SHP77 (cell line): ENCODE measurements at regions not wholly inside any gene's neighbourhood (a gene's known extent, or its start where the extent isn't known, plus 50 kb on each side); places are given as distances from the start of the nearest gene placed in this dataset.

Source experiments
- DNase-seq, 2 experiments: peaks; one replicate each; lab custom pipeline; 2025; lab: John Stamatoyannopoulos, UW

- DNase-seq: no peak
Observed at GRCh38 chr12:98402091-98402490, 113.3 kb upstream of the TMPO start.

GRCh38 chr12:98402671-98403070 is 112.7 kb upstream of the TMPO start:
- DNase-seq: no peak

DNA sequence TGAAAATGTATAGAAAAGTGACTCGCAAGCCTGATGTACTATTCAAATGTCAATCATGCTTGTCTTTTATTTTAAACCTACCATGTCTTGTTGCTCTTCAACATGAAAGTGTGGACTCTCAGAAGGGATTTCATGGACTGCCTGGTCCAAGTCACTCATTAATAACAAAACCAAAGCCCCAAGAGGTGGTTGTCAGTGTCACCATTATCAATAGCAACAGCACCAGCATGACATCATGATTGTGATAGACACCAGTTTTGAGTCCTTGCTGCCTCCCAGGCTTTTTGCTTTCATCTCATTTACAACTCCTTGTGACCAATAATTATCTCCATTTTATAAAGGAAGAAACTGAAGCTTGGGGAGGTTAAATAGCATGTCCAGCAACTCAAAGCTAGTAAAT is 112.0 kb upstream of the TMPO start:
- no peak for DNase-seq

- no peak for DNase-seq
Observed at GRCh38 chr12:98403936-98404335, 111.5 kb upstream of the TMPO start.

- no peak for DNase-seq
Observed at GRCh38 chr12:98405805-98406366, 109.5 kb upstream of the TMPO start.

- no peak for DNase-seq
Observed at GRCh38 chr12:98406378-98406777, 109.0 kb upstream of the TMPO start.

DNA sequence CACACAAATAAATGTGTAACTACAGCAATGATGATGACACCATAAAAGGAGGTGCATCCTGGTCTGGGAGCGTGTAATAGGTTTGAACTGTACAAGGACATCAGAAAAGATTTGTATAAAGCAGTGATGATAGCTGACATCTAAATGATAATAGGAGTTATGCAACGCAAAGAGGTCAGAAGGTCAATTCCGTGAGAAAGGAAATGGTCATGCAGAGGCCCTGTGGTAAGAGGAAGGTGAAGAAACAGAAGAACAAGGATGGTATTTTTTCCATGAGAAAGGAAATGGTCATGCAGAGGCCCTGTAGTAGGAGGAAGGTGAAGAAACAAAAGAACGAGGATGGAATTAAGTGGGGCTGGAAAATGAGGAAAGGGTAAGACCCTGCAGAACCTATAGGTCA is 106.7 kb upstream of the TMPO start:
- no peak for DNase-seq

- DNase-seq: no peak
Observed at GRCh38 chr12:98409548-98409947, 105.8 kb upstream of the TMPO start.

GRCh38 chr12:98410356-98410755 is 105.0 kb upstream of the TMPO start:
- DNase-seq: no peak

DNA sequence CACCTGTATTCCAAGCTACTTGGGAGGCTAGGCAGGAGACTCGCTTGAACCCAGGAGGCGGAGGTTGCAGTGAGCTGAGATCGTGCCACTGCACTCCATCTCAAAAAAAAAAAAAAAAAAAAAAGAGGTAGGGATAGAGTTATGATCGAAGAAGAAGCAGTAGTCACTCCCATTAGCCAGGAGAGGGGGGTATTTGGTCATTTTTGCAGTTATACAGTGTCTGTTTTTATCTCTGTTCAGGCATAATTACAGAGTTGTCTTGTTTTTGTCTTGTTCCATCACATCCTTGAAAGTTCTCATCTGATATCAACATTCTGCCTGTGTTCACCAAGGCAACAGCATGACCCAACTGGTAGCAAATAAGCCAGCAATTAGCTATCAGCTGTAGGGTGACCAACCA is 98.5 kb upstream of the TMPO start:
- no peak for DNase-seq

DNA sequence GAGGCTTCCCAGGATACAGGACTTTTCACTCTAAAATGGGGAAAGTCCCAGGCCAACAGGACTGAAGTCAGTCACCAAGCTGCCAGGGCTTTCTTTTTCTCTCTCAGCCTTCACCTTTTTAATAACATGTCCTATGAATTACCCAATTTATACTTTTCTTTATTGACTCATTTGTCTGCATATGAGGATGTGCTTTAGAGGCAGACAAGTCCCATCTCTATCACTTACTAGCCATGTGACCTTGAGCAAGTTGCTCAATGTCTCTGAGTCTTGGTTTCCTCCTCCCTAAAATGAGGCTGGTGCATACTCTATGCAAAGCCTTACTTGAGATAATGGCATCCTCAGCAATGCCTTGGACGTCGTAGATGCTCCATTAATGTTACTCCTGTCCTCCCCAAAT is 98.1 kb upstream of the TMPO start:
- no peak for DNase-seq

DNA sequence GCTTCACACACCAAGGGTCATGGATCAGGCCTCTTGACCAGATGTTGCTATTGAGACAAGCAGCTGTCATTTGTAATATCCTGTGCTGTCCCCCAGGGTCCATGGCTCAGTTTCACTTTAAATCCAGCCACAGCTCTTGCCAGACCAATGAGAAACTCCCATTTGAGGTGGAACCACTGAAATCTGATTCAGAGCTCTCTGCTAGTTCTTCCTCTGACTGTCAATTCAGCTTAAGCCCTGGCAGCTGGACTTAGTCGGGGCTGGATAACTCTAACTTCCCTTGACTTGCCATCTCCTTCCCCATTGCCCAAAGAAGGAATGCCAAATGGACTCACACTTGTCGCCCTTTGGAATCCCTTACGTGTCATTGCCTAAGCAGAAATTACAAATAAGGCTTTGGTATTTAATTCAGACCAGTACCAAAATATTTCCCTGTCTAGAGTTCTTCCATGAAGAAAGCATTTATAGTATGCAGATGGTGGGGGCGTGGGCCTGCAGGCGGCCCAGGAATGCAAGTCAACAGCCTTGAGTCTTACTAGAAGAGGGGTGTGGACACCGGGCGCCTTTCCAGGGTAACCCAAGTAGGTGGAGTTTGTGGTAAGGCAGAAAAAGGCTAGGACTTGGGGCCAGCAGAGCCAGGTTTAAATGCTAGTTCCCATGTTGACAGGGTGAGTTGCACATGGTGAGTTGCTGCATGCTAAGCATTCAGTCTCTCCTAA is 96.9 kb upstream of the TMPO start:
- DNase-seq: no peak

DNA sequence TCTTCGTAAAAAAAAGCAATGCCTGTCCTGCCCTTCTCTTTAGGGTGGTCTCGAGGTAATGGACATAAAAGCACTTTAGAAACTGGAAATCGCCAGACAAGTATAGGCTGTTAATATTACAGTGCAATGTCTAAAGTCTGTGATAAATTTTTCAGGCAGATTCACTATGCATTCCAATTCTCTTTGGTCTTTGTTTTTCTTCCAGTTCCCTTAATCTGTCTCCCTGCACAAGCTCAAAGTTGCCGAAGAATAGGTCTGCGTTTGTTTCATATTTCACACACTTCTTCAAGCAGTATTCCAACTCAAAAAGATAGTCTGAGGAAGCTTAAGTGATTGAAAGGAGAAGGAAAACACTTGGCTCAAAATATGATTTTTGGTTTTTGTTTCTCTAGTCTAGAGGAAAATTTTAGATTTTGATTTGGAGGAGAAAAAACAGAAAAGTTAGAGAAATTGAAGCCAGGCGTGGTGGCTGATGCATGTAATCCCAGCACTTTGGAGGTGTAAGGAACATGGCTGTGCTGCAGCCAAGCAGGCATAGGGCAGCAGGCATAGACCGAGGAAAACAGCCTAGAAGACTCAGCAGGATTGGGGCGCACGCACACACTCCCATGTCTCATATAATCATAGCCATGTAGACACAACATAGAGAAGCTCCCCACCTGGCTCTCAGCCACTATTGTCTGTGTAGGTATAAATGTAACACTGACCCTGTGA is 96.2 kb upstream of the TMPO start:
- DNase-seq: no peak

DNA sequence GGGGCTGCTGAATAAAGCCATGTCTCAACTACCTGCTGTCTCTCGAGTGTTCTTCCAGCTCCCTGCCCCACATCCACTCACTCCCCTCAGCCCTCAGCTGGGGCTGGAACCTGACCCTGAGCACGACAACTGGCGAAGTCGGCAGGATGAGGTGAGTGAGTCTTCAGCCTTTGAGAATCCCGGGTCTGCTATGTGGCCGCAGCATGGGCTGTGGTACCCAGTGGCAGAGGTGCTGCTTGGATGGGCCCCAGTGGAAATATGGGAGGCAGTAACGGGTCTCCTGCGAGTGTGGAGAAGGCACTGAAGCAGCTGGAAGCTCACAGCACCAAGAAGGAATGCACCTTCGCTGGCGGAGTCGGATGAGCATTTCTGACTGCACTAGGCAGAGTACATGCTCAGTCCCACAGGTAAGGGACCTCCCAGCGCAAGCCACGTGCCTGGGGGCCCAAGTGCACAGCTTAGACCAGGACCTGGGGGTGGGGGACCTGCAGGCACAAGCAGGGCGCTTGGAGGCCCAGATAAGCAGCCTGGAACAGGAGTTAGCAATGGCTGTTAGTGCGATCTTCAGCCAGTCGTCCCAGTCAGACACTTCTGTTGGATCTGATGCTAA is 95.5 kb upstream of the TMPO start:
- DNase-seq: no peak

- no peak for DNase-seq
Observed at GRCh38 chr12:98420461-98420860, 94.9 kb upstream of the TMPO start.

- peak; percentile 8 to 76 for DNase-seq
Observed at GRCh38 chr12:98421316-98421715, 94.1 kb upstream of the TMPO start.

- no peak for DNase-seq
Observed at GRCh38 chr12:98422359-98422758, 93.0 kb upstream of the TMPO start.

GRCh38 chr12:98422812-98423211 is 92.6 kb upstream of the TMPO start:
- DNase-seq: peak in 1 of 2 experiments; percentile 34

DNA sequence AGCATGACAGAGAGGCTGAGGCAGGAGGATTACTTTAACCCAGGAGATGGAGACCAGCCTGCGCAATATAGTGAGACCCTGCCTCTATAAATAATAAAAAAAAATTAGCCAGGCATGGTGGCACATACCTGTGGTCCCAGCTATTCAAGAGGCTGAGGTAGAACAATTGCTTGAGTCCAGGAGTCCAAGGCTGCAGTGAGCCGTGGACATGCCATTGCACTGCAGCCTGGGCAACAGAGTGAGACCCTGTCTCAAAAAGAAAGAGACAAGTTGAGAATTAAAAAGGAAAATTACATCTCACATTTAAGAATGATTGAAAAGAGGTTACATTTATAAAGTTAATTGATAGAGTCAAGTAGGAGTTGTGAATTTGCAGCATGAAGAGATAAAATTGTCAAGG is 91.4 kb upstream of the TMPO start:
- no peak for DNase-seq

GRCh38 chr12:98424726-98425401 is 90.5 kb upstream of the TMPO start:
- DNase-seq: peak in 1 of 2 experiments; percentile 16

DNA sequence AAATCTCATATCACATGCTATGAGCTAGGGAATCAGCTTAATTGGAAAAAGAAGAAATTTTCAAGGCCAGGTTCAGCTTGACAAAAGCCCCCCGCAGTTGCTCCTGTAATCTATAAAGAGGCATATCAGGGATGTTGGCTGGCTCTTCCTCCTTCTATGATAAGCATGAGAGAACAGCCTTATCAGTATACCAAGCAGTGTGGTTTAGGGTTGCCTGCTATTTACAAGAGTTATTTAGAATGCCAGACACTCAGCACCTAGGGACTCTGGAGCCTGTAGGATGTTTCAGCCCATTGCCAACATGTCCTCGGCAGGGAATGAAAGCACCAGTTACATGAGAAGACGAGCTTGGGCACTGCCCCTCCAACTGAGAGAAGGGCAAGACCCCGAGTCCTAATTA is 89.5 kb upstream of the TMPO start:
- no peak for DNase-seq

DNA sequence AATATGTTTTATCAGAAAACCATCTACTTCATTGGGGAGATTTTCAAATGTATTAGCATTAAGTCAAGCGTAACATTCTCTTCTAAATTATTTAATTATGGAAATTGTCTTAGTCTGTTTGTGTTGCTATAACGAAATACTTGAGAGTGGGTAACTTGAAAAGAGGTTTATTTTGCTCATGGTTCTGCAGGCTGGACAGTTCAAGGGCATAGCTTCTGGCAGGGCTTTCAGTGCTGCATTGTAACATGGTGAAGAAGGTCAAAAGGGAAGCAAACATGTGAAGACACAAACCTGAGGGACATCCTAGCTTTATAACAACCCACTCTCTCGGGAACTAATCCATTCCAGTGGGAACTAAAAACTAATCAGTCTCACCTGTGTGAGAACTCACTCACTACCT is 84.3 kb upstream of the TMPO start:
- no peak for DNase-seq
